ENCODE measurements at regions not wholly inside any gene's neighbourhood (a gene's known extent, or its start where the extent isn't known, plus 50 kb on each side); places are given as distances from the start of the nearest gene placed in this dataset.

GRCh38 chr2:207459990-207460757, 69.6 kb upstream of the CREB1 start:
- H3K9me3 ChIP-seq (ENCODE audit: low read length), result no peaks in the 10 kb centered on the region
- H3K79me2 ChIP-seq (replicated peaks; ENCODE audit: insufficient read depth, low read length), result no peaks in the 10 kb centered on the region
- no peak for TF ChIP-seq EP300 (conservative IDR thresholded peaks at IDR 0.05; ENCODE audit: poor library complexity, severe bottlenecking)
- no peak for TF ChIP-seq EZH2 (IDR thresholded peaks at IDR 0.05; ENCODE audit: borderline replicate concordance, insufficient read depth, low read length, poor library complexity, severe bottlenecking)
- TF ChIP-seq, protein P1, sequence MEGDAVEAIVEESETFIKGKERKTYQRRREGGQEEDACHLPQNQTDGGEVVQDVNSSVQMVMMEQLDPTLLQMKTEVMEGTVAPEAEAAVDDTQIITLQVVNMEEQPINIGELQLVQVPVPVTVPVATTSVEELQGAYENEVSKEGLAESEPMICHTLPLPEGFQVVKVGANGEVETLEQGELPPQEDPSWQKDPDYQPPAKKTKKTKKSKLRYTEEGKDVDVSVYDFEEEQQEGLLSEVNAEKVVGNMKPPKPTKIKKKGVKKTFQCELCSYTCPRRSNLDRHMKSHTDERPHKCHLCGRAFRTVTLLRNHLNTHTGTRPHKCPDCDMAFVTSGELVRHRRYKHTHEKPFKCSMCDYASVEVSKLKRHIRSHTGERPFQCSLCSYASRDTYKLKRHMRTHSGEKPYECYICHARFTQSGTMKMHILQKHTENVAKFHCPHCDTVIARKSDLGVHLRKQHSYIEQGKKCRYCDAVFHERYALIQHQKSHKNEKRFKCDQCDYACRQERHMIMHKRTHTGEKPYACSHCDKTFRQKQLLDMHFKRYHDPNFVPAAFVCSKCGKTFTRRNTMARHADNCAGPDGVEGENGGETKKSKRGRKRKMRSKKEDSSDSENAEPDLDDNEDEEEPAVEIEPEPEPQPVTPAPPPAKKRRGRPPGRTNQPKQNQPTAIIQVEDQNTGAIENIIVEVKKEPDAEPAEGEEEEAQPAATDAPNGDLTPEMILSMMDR (IDR thresholded peaks at IDR 0.05; ENCODE audit: poor library complexity, severe bottlenecking), result no peak
- no peak for TF ChIP-seq RAD21 (conservative IDR thresholded peaks at IDR 0.05)
- no peaks in the 10 kb centered on the region for H3K27me3 ChIP-seq (ENCODE audit: insufficient read depth, low read depth, low read length)
- H2AFZ ChIP-seq (ENCODE audit: low read depth, low read length), result no peak overlapping the region
- H4K20me1 ChIP-seq (ENCODE audit: insufficient read depth), result no peaks in the 10 kb centered on the region
- H3K36me3 ChIP-seq (ENCODE audit: insufficient read depth, low read length), result no peaks in the 10 kb centered on the region
- no peak overlapping the region for H3K9ac ChIP-seq (ENCODE audit: low read length)
- H3K4me3 ChIP-seq (ENCODE audit: low read length), result no peak overlapping the region
- H3K9me2 ChIP-seq (ENCODE audit: insufficient read depth, low read length), result no peaks in the 10 kb centered on the region
- H3K4me2 ChIP-seq (ENCODE audit: low read length), result no peak overlapping the region
- no peaks in the 10 kb centered on the region for H3F3A ChIP-seq (ENCODE audit: insufficient read depth, low read length, poor library complexity, severe bottlenecking)
- no peak overlapping the region for H3K27ac ChIP-seq (ENCODE audit: low read length)

DNA sequence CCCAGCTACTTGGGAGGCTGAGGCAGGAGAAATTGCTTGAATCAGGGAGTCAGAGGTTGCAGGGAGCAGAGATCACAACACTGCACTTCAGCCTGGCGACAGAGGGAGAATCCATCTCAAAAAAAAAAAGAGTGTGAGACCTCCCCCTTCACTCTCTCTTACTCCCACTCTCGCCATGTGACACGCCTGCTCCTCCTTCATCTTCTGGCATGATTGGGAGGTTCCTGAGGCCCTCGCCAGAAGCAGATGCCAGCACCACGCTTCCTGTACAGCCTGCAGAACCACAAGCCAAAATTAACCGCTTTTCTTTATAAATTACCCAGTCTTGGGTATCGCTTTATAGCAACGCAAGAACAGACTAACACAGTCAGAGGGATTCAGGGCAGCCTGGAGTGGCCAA, 66.3 kb upstream of the CREB1 start:
- Histone ChIP-seq H4K20me1 (ENCODE audit: insufficient read depth) (no peaks in the 10 kb centered on the region), H3K4me2 (ENCODE audit: low read length) (no peak overlapping the region), H3K9ac (ENCODE audit: low read length) (no peak overlapping the region), H3K27ac (ENCODE audit: low read length) (no peak overlapping the region), H2AFZ (ENCODE audit: low read depth, low read length) (no peak overlapping the region), H3K36me3 (ENCODE audit: insufficient read depth, low read length) (no peaks in the 10 kb centered on the region), H3K9me2 (ENCODE audit: insufficient read depth, low read length) (no peaks in the 10 kb centered on the region), H3F3A (ENCODE audit: insufficient read depth, low read length, poor library complexity, severe bottlenecking) (no peaks in the 10 kb centered on the region), H3K4me3 (ENCODE audit: low read length) (no peak overlapping the region), H3K9me3 (ENCODE audit: low read length) (no peaks in the 10 kb centered on the region), H3K79me2 (replicated peaks; ENCODE audit: insufficient read depth, low read length) (no peaks in the 10 kb centered on the region), H3K27me3 (ENCODE audit: insufficient read depth, low read depth, low read length) (no peaks in the 10 kb centered on the region)
- TF ChIP-seq, protein P1 (IDR thresholded peaks at IDR 0.05; ENCODE audit: poor library complexity, severe bottlenecking), result no peak
- TF ChIP-seq SMC3 (conservative IDR thresholded peaks at IDR 0.05; ENCODE audit: poor library complexity), result no peak
- TF ChIP-seq EP300 (conservative IDR thresholded peaks at IDR 0.05; ENCODE audit: poor library complexity, severe bottlenecking), result no peak
- no peak for TF ChIP-seq POLR2AphosphoS5 (IDR thresholded peaks at IDR 0.05)
- no peak for TF ChIP-seq RAD21 (conservative IDR thresholded peaks at IDR 0.05)
- TF ChIP-seq, protein P2, sequence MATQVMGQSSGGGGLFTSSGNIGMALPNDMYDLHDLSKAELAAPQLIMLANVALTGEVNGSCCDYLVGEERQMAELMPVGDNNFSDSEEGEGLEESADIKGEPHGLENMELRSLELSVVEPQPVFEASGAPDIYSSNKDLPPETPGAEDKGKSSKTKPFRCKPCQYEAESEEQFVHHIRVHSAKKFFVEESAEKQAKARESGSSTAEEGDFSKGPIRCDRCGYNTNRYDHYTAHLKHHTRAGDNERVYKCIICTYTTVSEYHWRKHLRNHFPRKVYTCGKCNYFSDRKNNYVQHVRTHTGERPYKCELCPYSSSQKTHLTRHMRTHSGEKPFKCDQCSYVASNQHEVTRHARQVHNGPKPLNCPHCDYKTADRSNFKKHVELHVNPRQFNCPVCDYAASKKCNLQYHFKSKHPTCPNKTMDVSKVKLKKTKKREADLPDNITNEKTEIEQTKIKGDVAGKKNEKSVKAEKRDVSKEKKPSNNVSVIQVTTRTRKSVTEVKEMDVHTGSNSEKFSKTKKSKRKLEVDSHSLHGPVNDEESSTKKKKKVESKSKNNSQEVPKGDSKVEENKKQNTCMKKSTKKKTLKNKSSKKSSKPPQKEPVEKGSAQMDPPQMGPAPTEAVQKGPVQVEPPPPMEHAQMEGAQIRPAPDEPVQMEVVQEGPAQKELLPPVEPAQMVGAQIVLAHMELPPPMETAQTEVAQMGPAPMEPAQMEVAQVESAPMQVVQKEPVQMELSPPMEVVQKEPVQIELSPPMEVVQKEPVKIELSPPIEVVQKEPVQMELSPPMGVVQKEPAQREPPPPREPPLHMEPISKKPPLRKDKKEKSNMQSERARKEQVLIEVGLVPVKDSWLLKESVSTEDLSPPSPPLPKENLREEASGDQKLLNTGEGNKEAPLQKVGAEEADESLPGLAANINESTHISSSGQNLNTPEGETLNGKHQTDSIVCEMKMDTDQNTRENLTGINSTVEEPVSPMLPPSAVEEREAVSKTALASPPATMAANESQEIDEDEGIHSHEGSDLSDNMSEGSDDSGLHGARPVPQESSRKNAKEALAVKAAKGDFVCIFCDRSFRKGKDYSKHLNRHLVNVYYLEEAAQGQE (IDR thresholded peaks at IDR 0.05; ENCODE audit: borderline replicate concordance), result no peak
- TF ChIP-seq TAF1 (IDR thresholded peaks at IDR 0.05; ENCODE audit: low read depth), result no peak
- TF ChIP-seq MXI1 (conservative IDR thresholded peaks at IDR 0.05; ENCODE audit: poor library complexity, severe bottlenecking), result no peak
